A549 (cell line): ENCODE measurements at regions not wholly inside any gene's neighbourhood (a gene's known extent, or its start where the extent isn't known, plus 50 kb on each side); places are given as distances from the start of the nearest gene placed in this dataset.
A peak's percentile ranks its signal among the peaks of the same experiment; 100 is the strongest.

Source experiments
- ATAC-seq, 2 experiments: fragments of 200-7000 bp in 1 of 2; fragments of >200 bp in 1 of 2; cut with Nextera tagmentation in 1 of 2; cut with Tn5 transposase in 1 of 2; 3 replicates each; pipeline versions ENCODE4 v1.8.0 to v1.9.1; 2018 to 2020; ENCODE audit warnings: mild to moderate bottlenecking in 1 of 2, moderate library complexity in 1 of 2
- CTCF ChIA-PET: fragments of 300-600 bp; sonication (Branson Sonifier 250); formaldehyde crosslinking; extraction: SDS; loops from one replicate; lab custom pipeline; 2021; ENCODE audit warnings: antibody characterized with exemption, inconsistent platforms; lab: Yijun Ruan, JAX
- POLR2A ChIA-PET: fragments of 350-600 bp; formaldehyde crosslinking; extraction: SDS; loops from one replicate; lab custom pipeline; 2021; ENCODE audit warnings: antibody characterized with exemption, inconsistent platforms; lab: Yijun Ruan, JAX
- DNase-seq, 2 experiments: peaks; one replicate each; pipeline versions ENCODE4 v3.0.0 to v3.0.0-alpha.2; 2011 to 2016; ENCODE audit warnings: low read depth in 1 of 2, low spot score in 1 of 2
- FAIRE-seq: peaks from 2 replicates; lab custom pipeline; 2011; peaks lifted over from hg19 to GRCh38; lab: Jason Lieb, UNC
- H3K27ac ChIP-seq, 2 experiments: fragments of >200 bp; sonication (Bioruptor Twin); formaldehyde crosslinking; 3 replicates each; pipeline ENCODE4 v1.5.1; 2016 to 2017
- H3K4me1 ChIP-seq: fragments of >200 bp; sonication (Bioruptor Twin); formaldehyde crosslinking; 3 replicates; pipeline ENCODE4 v1.6.1; 2016
- H3K4me2 ChIP-seq: fragments of >200 bp; sonication (Bioruptor Twin); formaldehyde crosslinking; 3 replicates; pipeline ENCODE4 v1.6.1; 2016
- H3K4me3 ChIP-seq: fragments of >200 bp; sonication (Bioruptor Twin); formaldehyde crosslinking; 3 replicates; pipeline ENCODE4 v1.5.1; 2016
- H3K9me3 ChIP-seq: fragments of >200 bp; sonication (Bioruptor Twin); formaldehyde crosslinking; 3 replicates; pipeline ENCODE4 v1.6.1; 2016
- BHLHE40 ChIP-seq: IDR thresholded peaks from 2 replicates; pipeline ENCODE4 v1.6.1; 2012; ENCODE audit warnings: low read depth, low read length, inconsistent platforms
- CEBPB ChIP-seq, 2 experiments: fragments of >200 bp in 1 of 2; sonication (Bioruptor Twin) in 1 of 2; formaldehyde crosslinking in 1 of 2; IDR thresholded peaks; 2 replicates each; pipeline ENCODE4 v1.6.1; 2012 to 2016
- CHD2 ChIP-seq: fragments of 150-350 bp; IDR thresholded peaks from 2 replicates; pipeline ENCODE4 v1.6.1; 2014; ENCODE audit warnings: low read length; ENCODE audit not compliant: partially characterized antibody
- CHD4 ChIP-seq: fragments of 200-600 bp; sonication (generic); IDR thresholded peaks from 2 replicates; pipeline ENCODE4 v1.6.1; 2016; ENCODE audit warnings: antibody characterized with exemption, mild to moderate bottlenecking, borderline replicate concordance
- EHF ChIP-seq: fragments of 250-450 bp; sonication (Bioruptor Pico); IDR thresholded peaks from 2 replicates; pipeline ENCODE4 v1.5.0; 2020; ENCODE audit warnings: mild to moderate bottlenecking
- ELK1 ChIP-seq: fragments of 150-350 bp; IDR thresholded peaks from 2 replicates; pipeline ENCODE4 v1.6.1; 2014; ENCODE audit warnings: low read depth, mild to moderate bottlenecking, low read length
- ESRRA ChIP-seq: fragments of 150-350 bp; IDR thresholded peaks from 2 replicates; pipeline ENCODE4 v1.6.1; 2014; ENCODE audit warnings: mild to moderate bottlenecking, low read length, borderline replicate concordance
- GATA3 ChIP-seq: IDR thresholded peaks from 2 replicates; pipeline ENCODE4 v1.6.1; 2012; ENCODE audit warnings: borderline replicate concordance
- HDAC2 ChIP-seq: fragments of 200-600 bp; sonication (generic); IDR thresholded peaks from 2 replicates; pipeline ENCODE4 v1.6.1; 2016
- HEYL ChIP-seq: fragments of 250-450 bp; sonication (Bioruptor Pico); IDR thresholded peaks from 2 replicates; pipeline ENCODE4 v1.8.0; 2021; ENCODE audit warnings: mild to moderate bottlenecking, moderate library complexity
- HOXA7 ChIP-seq: fragments of 250-450 bp; sonication (Bioruptor Pico); IDR thresholded peaks from 2 replicates; pipeline ENCODE4 v1.5.0; 2020; ENCODE audit warnings: mild to moderate bottlenecking, moderate library complexity
- JUN ChIP-seq, 2 experiments: fragments of >200 bp; sonication (Bioruptor Twin); formaldehyde crosslinking; IDR thresholded peaks; 2 replicates in 1 of 2; 3 replicates in 1 of 2; pipeline ENCODE4 v1.6.1; 2016 to 2017
- KDM1A ChIP-seq: fragments of 200-600 bp; sonication (generic); IDR thresholded peaks from 2 replicates; pipeline ENCODE4 v1.6.1; 2016; ENCODE audit warnings: low read depth, mild to moderate bottlenecking
- MAFK ChIP-seq: fragments of 450-650 bp; IDR thresholded peaks from 2 replicates; pipeline ENCODE4 v1.6.1; 2014; ENCODE audit not compliant: partially characterized antibody
- MAZ ChIP-seq: fragments of 150-350 bp; IDR thresholded peaks from 2 replicates; pipeline ENCODE4 v1.6.1; 2014; ENCODE audit warnings: antibody characterized with exemption, low read depth, low read length, borderline replicate concordance
- NR3C1 ChIP-seq: fragments of >200 bp; sonication (Bioruptor Twin); formaldehyde crosslinking; IDR thresholded peaks from 3 replicates; pipeline ENCODE4 v1.6.1; 2017
- POLR2A ChIP-seq: IDR thresholded peaks from 2 replicates; pipeline ENCODE4 v1.6.1; 2012; ENCODE audit warnings: mild to moderate bottlenecking, low read length
- POLR2AphosphoS2 ChIP-seq: conservative IDR thresholded peaks from 2 replicates; pipeline ENCODE4 v1.6.1; 2012; ENCODE audit warnings: low read length, improper control_type of control experiment, inconsistent platforms
- RCOR1 ChIP-seq: fragments of 150-350 bp; IDR thresholded peaks from 2 replicates; pipeline ENCODE4 v1.6.1; 2014; ENCODE audit warnings: antibody characterized with exemption, low read length, low read depth
- RNF2 ChIP-seq: fragments of 200-600 bp; sonication (generic); IDR thresholded peaks from 2 replicates; pipeline ENCODE4 v1.6.1; 2016; ENCODE audit warnings: low read depth, mild to moderate bottlenecking, antibody characterized with exemption, moderate library complexity, borderline replicate concordance
- SMC3 ChIP-seq: fragments of >200 bp; sonication (Bioruptor Twin); formaldehyde crosslinking; IDR thresholded peaks from 3 replicates; pipeline ENCODE4 v1.6.1; 2018; ENCODE audit warnings: inconsistent platforms
- TFCP2L1 ChIP-seq: fragments of 250-450 bp; sonication (Bioruptor Pico); IDR thresholded peaks from 2 replicates; pipeline ENCODE4 v1.5.0; 2021; ENCODE audit warnings: mild to moderate bottlenecking
- TP53 ChIP-seq: fragments of 250-450 bp; sonication (Bioruptor Pico); IDR thresholded peaks from 2 replicates; pipeline ENCODE4 v1.5.0; 2021; ENCODE audit warnings: mild to moderate bottlenecking, moderate library complexity
- USF2 ChIP-seq: fragments of 450-650 bp; IDR thresholded peaks from 2 replicates; pipeline ENCODE4 v1.6.1; 2014; ENCODE audit warnings: antibody characterized with exemption
- ZC3H11A ChIP-seq: fragments of 450-650 bp; IDR thresholded peaks from 2 replicates; pipeline ENCODE4 v1.6.1; 2014; ENCODE audit warnings: antibody characterized with exemption, mild to moderate bottlenecking
- ZFP36 ChIP-seq: fragments of 450-650 bp; IDR thresholded peaks from 2 replicates; pipeline ENCODE4 v1.6.1; 2014; ENCODE audit warnings: borderline replicate concordance; ENCODE audit not compliant: partially characterized antibody
- WGBS: methylation state at CpG from one replicate; pipeline ENCODE4 v1.1.6; 2017; ENCODE audit errors: missing lambda C conversion rate; 5-methylcytosine and 5-hydroxymethylcytosine counted together
- TF ChIP-seq, protein P1 (sequence below): fragments of 250-450 bp; sonication (Bioruptor Pico); IDR thresholded peaks from 2 replicates; pipeline ENCODE4 v1.5.0; 2021; ENCODE audit warnings: mild to moderate bottlenecking, moderate library complexity, borderline replicate concordance

- CTCF ChIA-PET = no interaction called here
- Histone ChIP-seq H3K4me2 (no peak overlapping the region), H3K9me3 (no peaks in the 10 kb centered on the region), H3K4me1 (no peaks in the 10 kb centered on the region), H3K4me3 (no peak overlapping the region), H3K27ac (no peak overlapping the region)
- DNase-seq = no peak
- ATAC-seq = no peak
- FAIRE-seq = no peak
- 87% methylated on average over 5 of the region's 5 CpGs for WGBS
- POLR2A ChIA-PET = no interaction called here
- TF ChIP-seq TP53 (CRISPR knock-in tag) (no peak), CEBPB (IDR thresholded peaks at IDR 0.05) (no peak), CHD2 (no peak)
- TF ChIP-seq, protein P1, sequence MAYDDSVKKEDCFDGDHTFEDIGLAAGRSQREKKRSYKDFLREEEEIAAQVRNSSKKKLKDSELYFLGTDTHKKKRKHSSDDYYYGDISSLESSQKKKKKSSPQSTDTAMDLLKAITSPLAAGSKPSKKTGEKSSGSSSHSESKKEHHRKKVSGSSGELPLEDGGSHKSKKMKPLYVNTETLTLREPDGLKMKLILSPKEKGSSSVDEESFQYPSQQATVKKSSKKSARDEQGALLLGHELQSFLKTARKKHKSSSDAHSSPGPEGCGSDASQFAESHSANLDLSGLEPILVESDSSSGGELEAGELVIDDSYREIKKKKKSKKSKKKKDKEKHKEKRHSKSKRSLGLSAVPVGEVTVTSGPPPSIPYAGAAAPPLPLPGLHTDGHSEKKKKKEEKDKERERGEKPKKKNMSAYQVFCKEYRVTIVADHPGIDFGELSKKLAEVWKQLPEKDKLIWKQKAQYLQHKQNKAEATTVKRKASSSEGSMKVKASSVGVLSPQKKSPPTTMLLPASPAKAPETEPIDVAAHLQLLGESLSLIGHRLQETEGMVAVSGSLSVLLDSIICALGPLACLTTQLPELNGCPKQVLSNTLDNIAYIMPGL = no peak
Measured at GRCh38 chr20:56724241-56724757, 95.2 kb downstream of the TFAP2C start.

DNA sequence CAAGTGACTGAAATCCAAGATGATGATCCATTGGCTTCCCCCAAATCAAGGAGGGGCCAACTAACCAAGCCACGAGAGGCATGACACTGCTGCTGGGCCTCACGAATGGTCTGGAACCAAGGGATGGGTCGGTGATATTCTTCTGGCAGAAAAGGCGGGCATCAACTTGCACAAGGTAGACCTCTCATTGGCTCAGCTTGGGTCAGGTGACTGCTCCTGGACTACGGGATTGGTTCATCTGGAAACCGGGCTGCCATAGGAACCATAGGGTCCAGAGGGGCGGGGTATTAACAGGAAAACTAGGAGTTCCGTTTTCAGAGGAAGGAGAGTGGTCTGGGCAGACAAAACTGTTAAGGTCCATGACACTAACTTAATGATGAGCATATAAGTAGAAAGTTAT, 100.9 kb downstream of the TFAP2C start:
- Histone ChIP-seq H3K9me3 (no peaks in the 10 kb centered on the region), H3K27ac (no peak overlapping the region)
- CTCF ChIA-PET = interaction anchor here (1.6 kb wide), 1 partner anchor 100 kb away, joined by 5 read pairs; no protein-coding TSS in a partner anchor
- ATAC-seq (peak in 1 of 2 experiments; percentile 56; a peak in 3 of 6 replicates), DNase-seq (peak in 1 of 2 experiments; percentile 30)
- no peak for TF ChIP-seq ELK1
- no peak for TF ChIP-seq TFCP2L1 (CRISPR knock-in tag)
- TF ChIP-seq ESRRA = no peak
- TF ChIP-seq USF2 = peak; percentile 13; the same call in 1 of the 2 replicates
- no peak for TF ChIP-seq SMC3
- TF ChIP-seq POLR2AphosphoS2 = no peak
- TF ChIP-seq, all 56 proteins: peak for 1
- Histone ChIP-seq H3K4me2 (no peak overlapping the region), H3K4me1 (no peaks in the 10 kb centered on the region), H3K4me3 (no peak overlapping the region)
- no peak for FAIRE-seq
- POLR2A ChIA-PET = no interaction called here
- WGBS = 92% methylated on average over 8 of the region's 8 CpGs

- POLR2A ChIA-PET = no interaction called here
- 78% methylated on average over 5 of the region's 7 CpGs for WGBS
Measured at GRCh38 chr20:56730996-56731395, 101.9 kb downstream of the TFAP2C start.

More at GRCh38 chr20:56730996-56731395, 101.9 kb downstream of the TFAP2C start:
- DNase-seq (no peak), ATAC-seq (no peak), FAIRE-seq (no peak)
- H3K9me3 ChIP-seq = no peaks in the 10 kb centered on the region
- H3K4me1 ChIP-seq = no peaks in the 10 kb centered on the region
- H3K4me2 ChIP-seq = no peak overlapping the region
- H3K4me3 ChIP-seq = no peak overlapping the region
- H3K27ac ChIP-seq = no peak overlapping the region
- CTCF ChIA-PET = no interaction called here
- no peak for TF ChIP-seq MAZ
- TF ChIP-seq BHLHE40 = no peak
- no peak for TF ChIP-seq RNF2
- no peak for TF ChIP-seq GATA3
- TF ChIP-seq TP53 (CRISPR knock-in tag) = no peak
- TF ChIP-seq JUN (IDR thresholded peaks at IDR 0.05) = no peak
- TF ChIP-seq ZC3H11A = no peak
- no peak for TF ChIP-seq EHF (CRISPR knock-in tag)
- no peak for TF ChIP-seq ZFP36
- TF ChIP-seq HEYL = no peak
- TF ChIP-seq NR3C1 = no peak
- no peak for TF ChIP-seq KDM1A
- no peak for TF ChIP-seq MAFK
- no peak for TF ChIP-seq HOXA7 (CRISPR knock-in tag)
- no peak for TF ChIP-seq POLR2AphosphoS2
- TF ChIP-seq RCOR1 = no peak
- TF ChIP-seq SMC3 = no peak
- no peak for TF ChIP-seq HDAC2
- TF ChIP-seq CHD4 = no peak
- TF ChIP-seq POLR2A = no peak
